Nephron (organoid): ENCODE measurements at regions not wholly inside any gene's neighbourhood (a gene's known extent, or its start where the extent isn't known, plus 50 kb on each side); places are given as distances from the start of the nearest gene placed in this dataset.

Experiments used
- H3K27ac Mint-ChIP-seq, 3 experiments: 2 replicates each; pipeline ENCODE4 v1.8.0; 2020; ENCODE audit warnings: mixed read lengths in 3 of 3, mild to moderate bottlenecking in 2 of 3, moderate library complexity in 1 of 3
- H3K27me3 Mint-ChIP-seq: 2 replicates; pipeline ENCODE4 v1.8.0; 2021; ENCODE audit warnings: low read depth, mild to moderate bottlenecking, moderate library complexity, mixed read lengths
- H3K36me3 Mint-ChIP-seq: 2 replicates; pipeline ENCODE4 v1.8.0; 2020; ENCODE audit warnings: low read depth, mixed read lengths
- H3K4me1 Mint-ChIP-seq: 2 replicates; pipeline ENCODE4 v1.8.0; 2020; ENCODE audit warnings: mixed read lengths
- H3K4me3 Mint-ChIP-seq, 3 experiments: 2 replicates each; pipeline ENCODE4 v1.8.0; 2020; ENCODE audit warnings: mild to moderate bottlenecking in 3 of 3, mixed read lengths in 3 of 3, moderate library complexity in 2 of 3
- H3K9me3 Mint-ChIP-seq: 2 replicates; pipeline ENCODE4 v1.8.0; 2020; ENCODE audit warnings: mixed read lengths
- CTCF ChIP-seq, 3 experiments: fragments of 200-600 bp; sonication (generic); IDR thresholded peaks; one replicate each; pipeline ENCODE4 v1.5.0; 2021; ENCODE audit warnings: antibody characterized with exemption in 3 of 3; ENCODE audit not compliant: unreplicated experiment in 3 of 3

- Mint-ChIP-seq H3K9me3 (no peaks in the 10 kb centered on the region), H3K4me1 (no peaks in the 10 kb centered on the region), H3K36me3 (no peaks in the 10 kb centered on the region), H3K27ac (no peak overlapping the region), H3K27me3 (no peaks in the 10 kb centered on the region), H3K4me3 (no peak overlapping the region)
- TF ChIP-seq CTCF (IDR thresholded peaks at IDR 0.05; ENCODE audit: unreplicated experiment in 3 of 3) = no peak
Observed at GRCh38 chr2:139891636-139892035, 1111.4 kb upstream of the NXPH2 start.

GRCh38 chr2:139885921-139886498 is 1105.8 kb upstream of the NXPH2 start:
- Mint-ChIP-seq H3K4me3 (no peak overlapping the region), H3K36me3 (no peaks in the 10 kb centered on the region), H3K27ac (no peak overlapping the region), H3K9me3 (no peaks in the 10 kb centered on the region), H3K27me3 (no peaks in the 10 kb centered on the region), H3K4me1 (no peaks in the 10 kb centered on the region)
- TF ChIP-seq CTCF (IDR thresholded peaks at IDR 0.05; ENCODE audit: unreplicated experiment in 3 of 3) = no peak

GRCh38 chr2:139876964-139877363 is 1096.8 kb upstream of the NXPH2 start:
- H3K9me3 Mint-ChIP-seq = no peaks in the 10 kb centered on the region
- no peaks in the 10 kb centered on the region for H3K4me1 Mint-ChIP-seq
- no peaks in the 10 kb centered on the region for H3K27me3 Mint-ChIP-seq
- H3K27ac Mint-ChIP-seq = no peak overlapping the region
- TF ChIP-seq CTCF (IDR thresholded peaks at IDR 0.05; ENCODE audit: unreplicated experiment in 3 of 3) = no peak
- no peak overlapping the region for H3K4me3 Mint-ChIP-seq
- H3K36me3 Mint-ChIP-seq = no peaks in the 10 kb centered on the region

GRCh38 chr2:139876321-139876720 is 1096.1 kb upstream of the NXPH2 start:
- H3K36me3 Mint-ChIP-seq = no peaks in the 10 kb centered on the region
- no peak for TF ChIP-seq CTCF (IDR thresholded peaks at IDR 0.05; ENCODE audit: unreplicated experiment in 3 of 3)

GRCh38 chr2:139872503-139872902 is 1092.3 kb upstream of the NXPH2 start:
- H3K36me3 Mint-ChIP-seq = no peaks in the 10 kb centered on the region
- H3K4me1 Mint-ChIP-seq = no peaks in the 10 kb centered on the region
- no peak for TF ChIP-seq CTCF (IDR thresholded peaks at IDR 0.05; ENCODE audit: unreplicated experiment in 3 of 3)
- H3K27me3 Mint-ChIP-seq = no peaks in the 10 kb centered on the region
- H3K4me3 Mint-ChIP-seq = no peak overlapping the region
- H3K9me3 Mint-ChIP-seq = no peaks in the 10 kb centered on the region
- no peak overlapping the region for H3K27ac Mint-ChIP-seq

More at GRCh38 chr2:139876321-139876720, 1096.1 kb upstream of the NXPH2 start:
- no peaks in the 10 kb centered on the region for H3K9me3 Mint-ChIP-seq
- H3K4me3 Mint-ChIP-seq = no peak overlapping the region
- H3K27ac Mint-ChIP-seq = no peak overlapping the region
- H3K4me1 Mint-ChIP-seq = no peaks in the 10 kb centered on the region
- no peaks in the 10 kb centered on the region for H3K27me3 Mint-ChIP-seq

GRCh38 chr2:139872032-139872431 is 1091.8 kb upstream of the NXPH2 start:
- Mint-ChIP-seq H3K27ac (no peak overlapping the region), H3K36me3 (no peaks in the 10 kb centered on the region), H3K4me3 (no peak overlapping the region), H3K4me1 (no peaks in the 10 kb centered on the region), H3K27me3 (no peaks in the 10 kb centered on the region), H3K9me3 (no peaks in the 10 kb centered on the region)
- TF ChIP-seq CTCF (IDR thresholded peaks at IDR 0.05; ENCODE audit: unreplicated experiment in 3 of 3) = no peak
